PC-3 (cell line): ENCODE measurements at regions not wholly inside any gene's neighbourhood (a gene's known extent, or its start where the extent isn't known, plus 50 kb on each side); places are given as distances from the start of the nearest gene placed in this dataset.

Experiments used
- EZH2 ChIP-seq: fragments of 300-600 bp; sonication (generic); IDR thresholded peaks from one replicate; pipeline ENCODE4 v1.6.1; 2017; ENCODE audit warnings: antibody characterized with exemption, mild to moderate bottlenecking, low read length; ENCODE audit not compliant: unreplicated experiment
- EZH2phosphoT487 ChIP-seq: fragments of 300-600 bp; sonication (generic); IDR thresholded peaks from 2 replicates; pipeline ENCODE4 v1.6.1; 2018; ENCODE audit warnings: mild to moderate bottlenecking, antibody characterized with exemption, low read length, borderline replicate concordance
- TF ChIP-seq, protein P1 (sequence below): fragments of 300-600 bp; sonication (generic); conservative IDR thresholded peaks from 2 replicates; pipeline ENCODE4 v1.5.1; 2017; ENCODE audit warnings: antibody characterized with exemption, low read depth, mild to moderate bottlenecking, low read length

DNA sequence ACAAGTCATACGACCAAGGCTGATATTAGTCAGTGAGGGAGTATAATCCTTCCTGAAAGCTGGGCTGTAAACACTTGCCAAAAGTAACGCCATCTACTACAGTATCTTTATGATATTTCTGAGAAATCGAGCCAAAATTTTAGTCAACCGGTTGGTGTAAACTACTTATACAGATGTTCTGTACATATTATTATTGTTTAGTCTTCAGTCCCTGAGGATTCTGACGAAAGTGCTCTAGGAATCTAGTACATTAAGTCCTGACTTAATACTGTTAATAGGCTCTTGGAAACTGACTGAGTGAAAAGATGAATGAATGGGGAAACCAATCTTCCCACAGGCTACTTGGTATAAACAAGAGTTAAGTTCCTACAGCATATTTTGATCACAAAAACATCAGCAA lies 274.3 kb downstream of the USP25 start:
- TF ChIP-seq, protein P1, sequence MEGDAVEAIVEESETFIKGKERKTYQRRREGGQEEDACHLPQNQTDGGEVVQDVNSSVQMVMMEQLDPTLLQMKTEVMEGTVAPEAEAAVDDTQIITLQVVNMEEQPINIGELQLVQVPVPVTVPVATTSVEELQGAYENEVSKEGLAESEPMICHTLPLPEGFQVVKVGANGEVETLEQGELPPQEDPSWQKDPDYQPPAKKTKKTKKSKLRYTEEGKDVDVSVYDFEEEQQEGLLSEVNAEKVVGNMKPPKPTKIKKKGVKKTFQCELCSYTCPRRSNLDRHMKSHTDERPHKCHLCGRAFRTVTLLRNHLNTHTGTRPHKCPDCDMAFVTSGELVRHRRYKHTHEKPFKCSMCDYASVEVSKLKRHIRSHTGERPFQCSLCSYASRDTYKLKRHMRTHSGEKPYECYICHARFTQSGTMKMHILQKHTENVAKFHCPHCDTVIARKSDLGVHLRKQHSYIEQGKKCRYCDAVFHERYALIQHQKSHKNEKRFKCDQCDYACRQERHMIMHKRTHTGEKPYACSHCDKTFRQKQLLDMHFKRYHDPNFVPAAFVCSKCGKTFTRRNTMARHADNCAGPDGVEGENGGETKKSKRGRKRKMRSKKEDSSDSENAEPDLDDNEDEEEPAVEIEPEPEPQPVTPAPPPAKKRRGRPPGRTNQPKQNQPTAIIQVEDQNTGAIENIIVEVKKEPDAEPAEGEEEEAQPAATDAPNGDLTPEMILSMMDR: no peak
- TF ChIP-seq EZH2 (no peak), EZH2phosphoT487 (no peak)
